GM12875 (cell line): ENCODE measurements at regions not wholly inside any gene's neighbourhood (a gene's known extent, or its start where the extent isn't known, plus 50 kb on each side); places are given as distances from the start of the nearest gene placed in this dataset.
"Not testable (repeated sequence)": the region's sequence is repeated elsewhere in the genome, so short reads cannot be mapped to it uniquely, and the experiment has no call there.

Source experiments
- H3K4me3 ChIP-seq: one replicate; pipeline ENCODE4 v1.5.1; 2011; ENCODE audit warnings: low read depth, low read length, control low read depth
- CTCF ChIP-seq: IDR thresholded peaks from 2 replicates; pipeline ENCODE4 v1.5.1; 2011; ENCODE audit warnings: low read depth, mild to moderate bottlenecking, control low read depth, inconsistent platforms, low read length, moderate library complexity, borderline replicate concordance; ENCODE audit not compliant: insufficient read depth

- no peak for TF ChIP-seq CTCF
- H3K4me3 ChIP-seq: no peak overlapping the region
Measured at GRCh38 chr14:84456946-84457345, 1073.0 kb upstream of the FLRT2 start.

- no peak for TF ChIP-seq CTCF
- H3K4me3 ChIP-seq: no peak overlapping the region
Measured at GRCh38 chr14:84458881-84459280, 1071.1 kb upstream of the FLRT2 start.

- H3K4me3 ChIP-seq: no peak overlapping the region
- no peak for TF ChIP-seq CTCF
Measured at GRCh38 chr14:84465880-84466279, 1064.1 kb upstream of the FLRT2 start.

GRCh38 chr14:84468153-84468552 lies 1061.8 kb upstream of the FLRT2 start:
- TF ChIP-seq CTCF: no peak
- H3K4me3 ChIP-seq: no peak overlapping the region

- H3K4me3 ChIP-seq: no peak overlapping the region
- TF ChIP-seq CTCF: no peak
Measured at GRCh38 chr14:84477996-84478395, 1051.9 kb upstream of the FLRT2 start.

GRCh38 chr14:84482256-84483071 lies 1047.5 kb upstream of the FLRT2 start:
- no peak overlapping the region for H3K4me3 ChIP-seq
- no peak for TF ChIP-seq CTCF

GRCh38 chr14:84483072-84483420 lies 1046.9 kb upstream of the FLRT2 start:
- no peak overlapping the region for H3K4me3 ChIP-seq
- TF ChIP-seq CTCF: no peak

- not testable (repeated sequence) for H3K4me3 ChIP-seq
Measured at GRCh38 chr14:84484243-84484642, 1045.7 kb upstream of the FLRT2 start.
